Parathyroid adenoma (tissue), 2 donors: ENCODE measurements at regions not wholly inside any gene's neighbourhood (a gene's known extent, or its start where the extent isn't known, plus 50 kb on each side); places are given as distances from the start of the nearest gene placed in this dataset.

Experiments used
- H2AFZ ChIP-seq: fragments of 300-600 bp; sonication (generic); one replicate; pipeline ENCODE4 v1.7.0; 2017; ENCODE audit warnings: antibody characterized with exemption, mild to moderate bottlenecking
- H3K27ac ChIP-seq: fragments of 300-600 bp; sonication (generic); one replicate; pipeline ENCODE4 v1.7.0; 2017
- H3K27me3 ChIP-seq: fragments of 300-600 bp; sonication (generic); one replicate; pipeline ENCODE4 v1.7.0; 2017; ENCODE audit warnings: low read length; ENCODE audit not compliant: control insufficient read depth, insufficient read depth
- H3K36me3 ChIP-seq: fragments of 300-600 bp; sonication (generic); one replicate; pipeline ENCODE4 v1.7.0; 2017; ENCODE audit warnings: low read length; ENCODE audit not compliant: control insufficient read depth, insufficient read depth
- H3K4me1 ChIP-seq: fragments of 300-600 bp; sonication (generic); one replicate; pipeline ENCODE4 v1.7.0; 2017; ENCODE audit warnings: control low read depth
- H3K4me2 ChIP-seq: fragments of 300-600 bp; sonication (generic); one replicate; pipeline ENCODE4 v1.7.0; 2017; ENCODE audit warnings: low read length
- H3K4me3 ChIP-seq: fragments of 300-600 bp; sonication (generic); one replicate; pipeline ENCODE4 v1.7.0; 2017; ENCODE audit warnings: low read depth, low read length
- H3K79me2 ChIP-seq: fragments of 300-600 bp; sonication (generic); one replicate; pipeline ENCODE4 v1.7.0; 2017; ENCODE audit warnings: control low read depth
- H3K9ac ChIP-seq: fragments of 300-600 bp; sonication (generic); one replicate; pipeline ENCODE4 v1.7.0; 2017; ENCODE audit warnings: mild to moderate bottlenecking
- H3K9me3 ChIP-seq: fragments of 300-600 bp; sonication (generic); one replicate; pipeline ENCODE4 v1.7.0; 2017; ENCODE audit warnings: low read length; ENCODE audit not compliant: control insufficient read depth
- TF ChIP-seq, protein P1 (sequence below): fragments of 300-600 bp; sonication (generic); IDR thresholded peaks from one replicate; pipeline ENCODE4 v1.7.0; 2017; ENCODE audit warnings: antibody characterized with exemption, mild to moderate bottlenecking
- donor health status: primary hyperparathyroidism.

DNA sequence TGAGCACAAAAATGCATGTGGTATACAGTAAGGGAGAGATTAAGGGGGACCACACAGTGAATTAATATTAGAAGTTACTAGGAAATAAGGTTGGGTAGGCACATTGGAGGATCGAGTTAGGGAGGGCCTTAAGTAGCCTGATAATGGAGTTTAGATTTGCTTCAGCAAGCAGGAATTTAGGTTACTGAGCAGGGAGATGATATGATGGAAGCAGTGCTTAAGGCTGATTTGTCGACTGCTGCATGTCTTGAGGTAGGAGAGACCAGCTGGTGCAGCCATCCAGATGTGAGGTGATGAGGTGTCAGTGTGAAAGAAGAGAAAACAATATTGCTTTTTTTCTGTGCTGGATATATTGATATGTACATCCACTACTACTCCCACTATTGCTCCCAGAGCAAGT, 55.2 kb upstream of the ACTBL2 start:
- H3K79me2 ChIP-seq: no peaks in the 10 kb centered on the region
- no peak overlapping the region for H3K4me3 ChIP-seq
- H3K27ac ChIP-seq: no peak overlapping the region
- H3K9me3 ChIP-seq: no peaks in the 10 kb centered on the region
- H3K9ac ChIP-seq: no peak overlapping the region
- no peak overlapping the region for H2AFZ ChIP-seq
- TF ChIP-seq, protein P1, sequence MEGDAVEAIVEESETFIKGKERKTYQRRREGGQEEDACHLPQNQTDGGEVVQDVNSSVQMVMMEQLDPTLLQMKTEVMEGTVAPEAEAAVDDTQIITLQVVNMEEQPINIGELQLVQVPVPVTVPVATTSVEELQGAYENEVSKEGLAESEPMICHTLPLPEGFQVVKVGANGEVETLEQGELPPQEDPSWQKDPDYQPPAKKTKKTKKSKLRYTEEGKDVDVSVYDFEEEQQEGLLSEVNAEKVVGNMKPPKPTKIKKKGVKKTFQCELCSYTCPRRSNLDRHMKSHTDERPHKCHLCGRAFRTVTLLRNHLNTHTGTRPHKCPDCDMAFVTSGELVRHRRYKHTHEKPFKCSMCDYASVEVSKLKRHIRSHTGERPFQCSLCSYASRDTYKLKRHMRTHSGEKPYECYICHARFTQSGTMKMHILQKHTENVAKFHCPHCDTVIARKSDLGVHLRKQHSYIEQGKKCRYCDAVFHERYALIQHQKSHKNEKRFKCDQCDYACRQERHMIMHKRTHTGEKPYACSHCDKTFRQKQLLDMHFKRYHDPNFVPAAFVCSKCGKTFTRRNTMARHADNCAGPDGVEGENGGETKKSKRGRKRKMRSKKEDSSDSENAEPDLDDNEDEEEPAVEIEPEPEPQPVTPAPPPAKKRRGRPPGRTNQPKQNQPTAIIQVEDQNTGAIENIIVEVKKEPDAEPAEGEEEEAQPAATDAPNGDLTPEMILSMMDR: no peak
- no peaks in the 10 kb centered on the region for H3K36me3 ChIP-seq
- H3K4me2 ChIP-seq: no peak overlapping the region
- H3K27me3 ChIP-seq: no peaks in the 10 kb centered on the region
- no peaks in the 10 kb centered on the region for H3K4me1 ChIP-seq

- Histone ChIP-seq H3K9ac (no peak overlapping the region), H3K36me3 (no peaks in the 10 kb centered on the region), H3K9me3 (no peaks in the 10 kb centered on the region), H3K27me3 (no peaks in the 10 kb centered on the region), H3K4me3 (no peak overlapping the region), H2AFZ (no peak overlapping the region), H3K79me2 (no peaks in the 10 kb centered on the region), H3K4me1 (no peaks in the 10 kb centered on the region), H3K27ac (no peak overlapping the region), H3K4me2 (no peak overlapping the region)
- TF ChIP-seq, protein P1: no peak
Measured at GRCh38 chr5:57532513-57533497, 50.2 kb upstream of the ACTBL2 start.
